Endothelial cell of umbilical vein (primary cell): ENCODE measurements at regions not wholly inside any gene's neighbourhood (a gene's known extent, or its start where the extent isn't known, plus 50 kb on each side); places are given as distances from the start of the nearest gene placed in this dataset.

ENCODE experiments used
- EZH2 ChIP-seq: IDR thresholded peaks from 2 replicates; pipeline ENCODE4 v1.6.1; 2012; ENCODE audit warnings: borderline replicate concordance, low read depth, mild to moderate bottlenecking, moderate library complexity, low read length, inconsistent platforms; ENCODE audit not compliant: severe bottlenecking
- POLR2A ChIP-seq: IDR thresholded peaks from 2 replicates; pipeline ENCODE4 v1.6.1; 2012; ENCODE audit warnings: low read depth, mild to moderate bottlenecking, control low read depth, low read length
- POLR2AphosphoS5 ChIP-seq: IDR thresholded peaks from 2 replicates; pipeline ENCODE4 v1.6.1; 2012; ENCODE audit warnings: low read depth, mild to moderate bottlenecking, control low read depth, low read length, moderate library complexity; ENCODE audit not compliant: insufficient read depth
- TF ChIP-seq, protein P1 (sequence below), 2 donors: IDR thresholded peaks; 1 replicate in 1 of 2; 2 replicates in 1 of 2; pipeline ENCODE4 v1.5.1; 2011; ENCODE audit warnings: low read length in 2 of 2, mild to moderate bottlenecking in 2 of 2, moderate library complexity in 2 of 2, control low read depth in 1 of 2, inconsistent platforms in 1 of 2, low read depth in 1 of 2; ENCODE audit not compliant: insufficient read depth in 1 of 2; ENCODE audit errors: extremely low read depth in 1 of 2

DNA sequence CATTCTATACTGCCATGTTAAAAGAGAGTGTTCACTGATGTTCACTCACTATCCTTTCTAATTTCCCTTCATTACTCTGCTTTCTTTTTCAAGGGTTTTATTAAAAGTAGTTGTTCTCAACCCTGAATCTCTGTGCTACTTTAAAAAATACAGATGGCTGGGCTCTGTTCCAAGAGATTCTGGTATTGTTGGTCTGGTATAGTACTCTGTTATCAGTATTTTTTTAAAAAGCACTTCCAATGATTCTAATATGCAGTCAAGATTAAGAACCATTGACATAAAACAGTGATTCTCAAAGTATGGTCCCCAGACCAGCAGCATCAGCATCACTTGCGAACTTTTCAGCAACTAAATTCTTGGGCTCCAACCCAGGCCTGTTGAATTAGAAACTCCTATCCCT, 77.0 kb upstream of the STARD4 start:
- TF ChIP-seq EZH2 = no peak
- TF ChIP-seq POLR2A = no peak
- no peak for TF ChIP-seq POLR2AphosphoS5
- TF ChIP-seq, protein P1, sequence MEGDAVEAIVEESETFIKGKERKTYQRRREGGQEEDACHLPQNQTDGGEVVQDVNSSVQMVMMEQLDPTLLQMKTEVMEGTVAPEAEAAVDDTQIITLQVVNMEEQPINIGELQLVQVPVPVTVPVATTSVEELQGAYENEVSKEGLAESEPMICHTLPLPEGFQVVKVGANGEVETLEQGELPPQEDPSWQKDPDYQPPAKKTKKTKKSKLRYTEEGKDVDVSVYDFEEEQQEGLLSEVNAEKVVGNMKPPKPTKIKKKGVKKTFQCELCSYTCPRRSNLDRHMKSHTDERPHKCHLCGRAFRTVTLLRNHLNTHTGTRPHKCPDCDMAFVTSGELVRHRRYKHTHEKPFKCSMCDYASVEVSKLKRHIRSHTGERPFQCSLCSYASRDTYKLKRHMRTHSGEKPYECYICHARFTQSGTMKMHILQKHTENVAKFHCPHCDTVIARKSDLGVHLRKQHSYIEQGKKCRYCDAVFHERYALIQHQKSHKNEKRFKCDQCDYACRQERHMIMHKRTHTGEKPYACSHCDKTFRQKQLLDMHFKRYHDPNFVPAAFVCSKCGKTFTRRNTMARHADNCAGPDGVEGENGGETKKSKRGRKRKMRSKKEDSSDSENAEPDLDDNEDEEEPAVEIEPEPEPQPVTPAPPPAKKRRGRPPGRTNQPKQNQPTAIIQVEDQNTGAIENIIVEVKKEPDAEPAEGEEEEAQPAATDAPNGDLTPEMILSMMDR (IDR thresholded peaks at IDR 0.05; ENCODE audit: extremely low read depth in 1 of 2, insufficient read depth in 1 of 2, low read depth in 1 of 2, low read length in 2 of 2) = no peak
